GM13977 (cell line): ENCODE measurements at regions not wholly inside any gene's neighbourhood (a gene's known extent, or its start where the extent isn't known, plus 50 kb on each side); places are given as distances from the start of the nearest gene placed in this dataset.
"Not testable (repeated sequence)": the region's sequence is repeated elsewhere in the genome, so short reads cannot be mapped to it uniquely, and the experiment has no call there.

Source experiments
- DNase-seq: peaks from one replicate; pipeline ENCODE4 v3.0.0; 2012; ENCODE audit warnings: low spot score
- CTCF ChIP-seq: IDR thresholded peaks from 2 replicates; pipeline ENCODE4 v1.5.1; 2012; ENCODE audit warnings: mild to moderate bottlenecking, control low read depth; ENCODE audit not compliant: insufficient read depth; ENCODE audit errors: extremely low read depth, missing control alignments
- in situ Hi-C: fragments of 300-500 bp; cut with MboI; formaldehyde crosslinking; loops from one replicate; pipeline ENCODE4 v1.12.0; 2022; ENCODE audit warnings: low sequenced_read_pairs, low pct_unique_long_range_greater_than_20kb, mixed read lengths, inconsistent platforms; ENCODE audit not compliant: unreplicated experiment

GRCh38 chr9:2267181-2267745, 252.1 kb downstream of the SMARCA2 start:
- TF ChIP-seq CTCF = no peak
- DNase-seq = no peak
- in situ Hi-C loops = no loop called here

GRCh38 chr9:2269778-2270177, 254.6 kb downstream of the SMARCA2 start:
- no peak for DNase-seq
- TF ChIP-seq CTCF = no peak
- in situ Hi-C loops = no loop called here

- no peak for TF ChIP-seq CTCF
- in situ Hi-C loops = no loop called here
- no peak for DNase-seq
Measured at GRCh38 chr9:2270565-2270964, 255.4 kb downstream of the SMARCA2 start.

- in situ Hi-C loops = no loop called here
- no peak for TF ChIP-seq CTCF
- DNase-seq = peak; percentile 42
Measured at GRCh38 chr9:2271426-2271825, 256.3 kb downstream of the SMARCA2 start.

- in situ Hi-C loops = no loop called here
- DNase-seq = no peak
- no peak for TF ChIP-seq CTCF
Measured at GRCh38 chr9:2274762-2275161, 259.6 kb downstream of the SMARCA2 start.

- no peak for DNase-seq
- in situ Hi-C loops = no loop called here
- TF ChIP-seq CTCF = no peak
Measured at GRCh38 chr9:2276296-2276695, 261.1 kb downstream of the SMARCA2 start.

- DNase-seq, in situ Hi-C loops: not testable (repeated sequence)
Measured at GRCh38 chr9:2277133-2277532, 262.0 kb downstream of the SMARCA2 start.

- in situ Hi-C loops, DNase-seq: not testable (repeated sequence)
Measured at GRCh38 chr9:2277644-2278043, 262.5 kb downstream of the SMARCA2 start.

GRCh38 chr9:2279138-2279537, 264.0 kb downstream of the SMARCA2 start:
- in situ Hi-C loops, DNase-seq: not testable (repeated sequence)
